Right lung (tissue), 2 donors: ENCODE measurements at regions not wholly inside any gene's neighbourhood (a gene's known extent, or its start where the extent isn't known, plus 50 kb on each side); places are given as distances from the start of the nearest gene placed in this dataset.

Source experiments
- DNase-seq, 2 donors: peaks; one replicate each; pipeline ENCODE4 v3.0.0-alpha.2; 2013

DNA sequence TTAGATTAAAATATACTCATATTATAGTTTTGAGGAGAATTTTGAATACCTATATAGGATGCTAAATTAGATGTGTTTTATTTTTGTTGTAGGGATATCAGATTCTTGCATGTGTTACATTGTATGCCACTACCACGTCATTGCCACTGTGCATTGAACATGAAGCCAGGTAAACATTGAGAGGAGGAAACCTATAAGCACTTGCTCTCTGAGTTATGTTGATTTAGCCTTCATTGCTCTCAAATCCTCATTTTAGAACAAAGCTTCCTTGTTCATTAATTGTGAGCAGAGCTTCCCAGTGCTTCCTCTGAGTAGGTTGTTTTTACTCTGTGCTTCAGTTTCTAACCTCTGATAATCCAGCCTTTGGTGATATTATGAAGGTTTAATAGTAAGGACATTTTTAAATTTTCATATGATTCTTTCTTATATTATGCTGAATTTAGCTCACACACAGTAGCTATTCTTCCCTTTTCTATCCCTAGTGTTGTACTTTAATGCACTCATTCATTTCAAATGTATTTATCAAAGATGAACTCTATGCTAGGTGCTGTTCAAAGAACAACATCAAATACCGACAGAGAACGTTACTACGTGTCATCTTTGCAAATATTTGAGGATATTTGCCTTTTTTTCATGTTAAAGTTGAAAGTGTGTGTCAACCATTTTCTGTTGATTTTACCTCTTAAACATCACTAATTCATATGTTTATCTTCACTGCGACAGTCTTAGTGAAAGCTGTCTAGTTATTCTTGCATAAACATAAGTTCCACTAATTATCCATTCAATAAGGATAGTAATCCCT lies 1448.0 kb upstream of the MIR17HG start:
- DNase-seq = no peak

DNA sequence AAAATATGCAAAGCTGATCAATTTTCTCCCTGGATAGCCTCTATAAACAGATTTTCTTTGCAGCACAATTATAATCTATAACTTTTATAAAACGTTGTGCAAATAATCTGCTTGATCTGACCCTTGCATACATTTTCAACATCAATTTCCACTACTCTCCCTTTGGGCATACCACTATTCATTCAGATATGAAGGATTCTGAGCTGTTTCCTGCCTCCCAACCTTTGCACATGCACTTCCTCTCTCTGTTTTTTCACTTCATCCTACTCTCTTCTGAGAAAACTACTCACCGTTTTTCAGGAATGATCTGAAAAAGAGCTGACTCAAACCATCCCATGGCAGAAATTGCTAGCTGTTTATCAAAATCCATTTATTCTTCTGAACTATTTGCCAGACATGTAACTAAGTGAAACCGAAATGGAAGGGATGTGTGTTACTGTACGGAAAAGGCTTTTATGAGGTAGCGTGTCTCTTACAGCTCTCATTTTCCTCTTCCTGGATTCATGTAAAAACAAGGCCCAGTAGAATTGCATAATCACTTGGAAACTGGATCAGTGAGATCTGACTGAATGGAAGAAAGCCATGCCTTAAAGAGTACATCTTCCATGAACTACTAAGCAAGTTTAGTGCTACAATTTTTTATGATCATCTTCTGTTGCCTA lies 1447.3 kb upstream of the MIR17HG start:
- DNase-seq = no peak

DNA sequence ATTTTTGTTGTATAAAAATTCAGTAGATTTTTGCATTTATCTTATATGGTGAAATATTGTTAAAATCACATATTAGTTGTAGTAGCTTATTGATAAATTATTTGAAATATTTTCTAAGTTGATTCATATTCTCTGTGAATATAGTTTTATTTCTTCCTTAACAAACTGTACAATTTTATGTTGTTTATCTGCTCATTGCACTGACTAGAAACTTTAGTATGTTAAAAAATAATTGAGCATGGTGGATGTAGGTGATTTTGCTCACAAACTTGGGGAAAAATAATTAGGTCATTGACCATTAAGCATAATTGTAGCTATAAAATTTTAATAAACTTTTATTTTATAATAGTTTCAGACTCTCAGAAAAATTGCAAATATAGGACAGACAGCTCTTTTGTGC lies 1445.3 kb upstream of the MIR17HG start:
- DNase-seq = no peak

DNA sequence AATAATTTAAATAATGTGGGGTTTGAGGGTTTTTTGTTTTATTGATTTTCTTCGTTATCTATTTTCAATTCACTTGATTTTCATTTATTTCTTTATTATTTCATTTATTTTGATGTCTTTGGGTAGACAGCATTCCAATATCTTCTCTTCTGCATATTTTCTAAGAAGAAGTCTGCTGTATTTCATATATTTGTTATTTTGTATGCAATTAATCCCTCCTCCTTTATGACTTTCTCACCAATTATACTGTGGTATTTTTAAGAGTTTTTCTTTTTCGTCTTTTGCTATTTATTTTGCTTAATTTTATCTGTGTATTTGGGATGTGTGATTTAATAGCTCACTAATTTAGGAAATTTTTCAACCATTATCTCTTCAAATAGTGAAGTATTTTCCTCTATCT lies 1444.4 kb upstream of the MIR17HG start:
- no peak for DNase-seq

DNA sequence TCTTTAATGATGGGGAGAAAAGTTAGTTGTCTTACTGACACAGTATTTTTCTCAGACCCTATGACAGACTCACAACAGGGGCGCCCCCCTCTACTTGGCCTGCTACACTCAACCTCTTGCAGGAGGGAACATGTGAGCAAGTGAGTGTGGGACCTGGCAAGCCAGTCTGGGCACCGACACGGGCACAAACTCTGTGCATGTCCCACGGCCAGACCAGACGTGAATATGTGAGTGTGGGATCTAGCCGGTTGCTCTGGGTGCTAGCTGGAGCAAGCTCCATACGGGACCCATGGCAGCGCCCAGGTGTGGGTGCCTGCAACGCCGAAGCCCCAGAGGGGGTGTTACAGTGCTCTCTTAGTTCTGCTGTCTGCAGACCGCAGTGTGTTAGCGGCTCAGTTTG lies 1437.3 kb upstream of the MIR17HG start:
- DNase-seq = no peak

DNA sequence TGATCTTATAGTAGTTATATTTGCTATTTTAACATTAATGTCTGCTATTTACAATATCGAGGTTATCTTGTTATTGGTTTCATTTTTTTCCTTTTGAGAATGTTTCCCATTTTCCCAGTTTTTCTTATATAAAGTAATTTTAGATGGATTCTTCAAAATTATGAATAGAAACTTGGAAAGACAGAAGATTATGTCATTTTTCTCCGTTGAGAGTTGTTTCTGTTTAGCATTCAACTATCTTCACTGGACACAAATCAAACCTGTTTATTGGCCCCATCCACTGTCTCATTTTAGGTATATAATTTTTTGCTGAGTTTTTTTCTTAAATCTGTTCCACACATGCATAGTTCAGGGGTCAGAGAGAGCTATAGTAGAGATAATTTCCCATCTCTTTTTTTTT lies 1430.9 kb upstream of the MIR17HG start:
- no peak for DNase-seq

DNA sequence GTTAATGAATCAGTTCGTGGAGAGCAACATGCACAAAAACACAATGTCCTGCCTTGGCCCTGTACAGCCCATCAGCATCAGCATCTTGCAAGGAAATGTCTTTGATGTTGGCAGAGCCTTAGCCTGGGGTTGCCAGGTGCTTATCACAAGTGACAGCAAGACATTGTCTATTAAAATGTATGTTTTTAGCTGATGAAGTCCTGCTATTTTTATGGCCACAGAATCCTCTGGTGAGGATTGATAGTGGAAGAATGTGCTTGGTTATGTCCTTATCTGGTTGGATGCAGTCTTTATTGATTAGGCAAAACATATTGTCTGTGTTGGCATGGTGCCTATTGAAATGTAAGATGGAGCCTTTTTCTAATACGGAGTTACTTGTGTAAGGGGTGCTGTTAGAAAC lies 1427.0 kb upstream of the MIR17HG start:
- DNase-seq = no peak

DNA sequence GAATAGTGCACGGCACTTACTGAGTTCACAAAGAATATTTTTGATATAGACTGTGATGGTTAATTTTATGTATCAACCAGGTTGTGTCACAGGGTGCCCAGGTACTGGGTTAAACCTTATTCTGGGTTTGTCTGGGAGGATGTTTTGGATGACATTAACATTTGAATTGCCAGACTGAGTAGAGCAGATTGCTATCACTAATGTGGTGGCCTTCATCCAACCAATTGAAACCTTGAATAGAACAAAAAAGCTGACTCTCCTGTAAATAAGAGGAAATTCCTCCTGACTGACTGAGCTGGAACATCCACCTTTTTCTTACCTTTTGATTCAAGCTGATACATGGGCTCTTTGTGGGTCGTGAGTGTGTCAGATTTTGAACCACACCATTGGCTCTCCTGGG lies 1424.4 kb upstream of the MIR17HG start:
- DNase-seq = no peak

DNA sequence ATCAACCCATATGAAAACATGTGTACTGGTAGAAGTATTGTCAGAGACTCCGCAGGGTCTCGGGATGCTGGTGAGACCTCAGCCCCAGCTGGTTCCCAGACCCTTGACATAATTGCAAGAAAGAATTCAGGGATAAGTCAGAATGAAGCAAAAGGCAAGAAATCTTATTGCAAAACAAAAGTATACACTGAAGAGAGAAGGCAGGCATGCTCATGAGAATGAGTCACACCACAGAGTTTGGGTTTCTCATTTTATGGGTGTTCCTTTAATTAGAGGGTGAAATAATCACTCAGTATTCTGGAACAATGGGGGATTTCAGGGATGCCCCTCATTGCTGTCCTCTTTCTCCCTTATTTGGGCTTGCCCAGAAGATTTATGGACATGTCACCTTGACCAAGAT lies 1423.8 kb upstream of the MIR17HG start:
- no peak for DNase-seq

DNA sequence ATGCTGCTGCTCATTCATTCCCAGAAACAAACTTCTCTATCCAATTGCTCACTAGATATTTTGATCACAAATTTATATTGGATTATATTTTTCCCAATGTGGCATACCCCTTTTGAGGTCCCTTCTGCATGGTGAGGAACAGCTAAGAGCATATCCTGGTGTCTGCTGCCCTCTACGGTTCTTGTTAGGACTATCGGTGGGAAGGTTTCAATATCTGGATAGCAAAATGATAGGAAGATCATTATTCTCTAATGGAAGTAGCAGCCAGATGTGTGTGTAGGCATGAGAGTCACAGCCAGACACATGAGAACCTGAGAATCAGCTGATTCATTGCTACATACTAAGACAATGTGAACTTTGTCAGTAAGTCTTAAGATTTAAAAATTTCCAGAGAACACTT lies 1422.4 kb upstream of the MIR17HG start:
- DNase-seq = peak; percentile 2 to 7

DNA sequence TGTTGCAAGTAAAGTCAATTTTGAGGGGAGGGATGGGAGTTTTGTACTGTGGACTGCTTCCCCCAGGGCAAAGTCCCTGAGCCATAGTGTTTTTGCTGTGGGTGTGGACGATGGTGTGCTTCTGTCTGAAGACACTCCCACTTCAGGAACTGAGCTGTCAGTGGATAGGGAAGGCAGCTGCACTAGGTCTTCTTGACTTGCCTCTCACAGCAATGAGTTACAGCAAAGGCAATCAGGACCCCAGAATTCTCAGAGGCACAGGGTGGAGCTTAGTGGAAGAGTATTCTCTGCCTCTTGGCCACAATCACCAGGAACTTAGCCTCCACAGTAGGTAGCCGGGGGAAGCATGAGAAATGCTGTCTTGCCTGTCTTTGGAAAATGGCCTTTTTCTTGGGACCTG lies 1416.6 kb upstream of the MIR17HG start:
- no peak for DNase-seq

DNA sequence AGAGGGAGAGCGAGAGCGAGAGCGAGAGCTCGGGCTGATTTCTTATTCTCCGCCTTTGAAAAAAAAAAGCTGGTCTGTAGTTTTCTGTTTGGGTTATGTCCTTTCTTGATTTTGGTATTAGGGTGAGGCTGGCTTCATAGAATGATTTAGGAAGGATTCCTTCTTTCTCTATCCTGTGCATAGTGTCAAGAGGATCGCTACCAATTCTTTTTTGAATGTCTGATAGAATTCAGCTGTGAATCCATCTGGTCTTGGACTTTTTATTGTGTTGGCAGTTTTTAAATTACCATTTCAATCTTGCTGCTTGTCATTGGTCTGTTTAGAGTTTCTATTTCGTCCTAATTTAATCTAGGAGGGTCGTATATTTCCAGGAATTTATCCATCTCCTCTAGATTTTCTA lies 1414.6 kb upstream of the MIR17HG start:
- no peak for DNase-seq

DNA sequence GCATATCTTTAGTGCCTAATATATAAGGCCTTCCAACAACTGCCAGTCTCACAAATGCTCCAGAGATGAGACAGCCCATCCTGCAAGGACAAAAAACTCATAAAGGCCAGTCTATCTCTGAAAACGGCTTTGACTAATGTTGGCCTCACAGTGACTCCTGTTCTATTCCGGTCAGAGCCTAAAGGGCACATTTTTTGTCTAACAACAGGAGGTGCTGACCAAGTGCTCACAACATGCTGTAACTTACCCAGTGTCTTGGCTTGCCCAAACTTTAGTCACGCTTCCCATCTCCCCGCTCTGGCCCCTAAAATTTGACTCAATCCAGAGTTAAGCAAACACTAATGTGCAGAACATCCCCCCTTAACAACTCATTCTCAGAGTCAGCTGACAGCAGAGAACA lies 1411.2 kb upstream of the MIR17HG start:
- DNase-seq = no peak

DNA sequence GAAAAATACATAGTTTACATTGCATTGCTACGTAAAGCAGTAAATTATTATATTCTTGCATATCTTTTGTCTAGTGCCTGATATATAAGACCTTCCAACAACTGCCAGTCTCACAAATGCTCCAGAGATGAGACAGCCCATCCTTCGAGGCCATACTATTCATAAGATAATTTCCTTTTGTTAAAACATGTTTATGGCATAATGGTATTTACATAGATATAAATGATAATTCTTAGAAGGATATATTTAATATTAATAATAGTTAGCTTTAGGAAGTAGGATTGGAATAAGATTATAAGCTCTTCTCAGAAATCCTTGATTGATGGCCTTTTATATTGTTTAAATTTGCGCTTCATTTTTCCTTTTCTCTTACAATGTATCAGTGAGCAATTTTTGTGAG lies 1410.1 kb upstream of the MIR17HG start:
- DNase-seq = no peak

DNA sequence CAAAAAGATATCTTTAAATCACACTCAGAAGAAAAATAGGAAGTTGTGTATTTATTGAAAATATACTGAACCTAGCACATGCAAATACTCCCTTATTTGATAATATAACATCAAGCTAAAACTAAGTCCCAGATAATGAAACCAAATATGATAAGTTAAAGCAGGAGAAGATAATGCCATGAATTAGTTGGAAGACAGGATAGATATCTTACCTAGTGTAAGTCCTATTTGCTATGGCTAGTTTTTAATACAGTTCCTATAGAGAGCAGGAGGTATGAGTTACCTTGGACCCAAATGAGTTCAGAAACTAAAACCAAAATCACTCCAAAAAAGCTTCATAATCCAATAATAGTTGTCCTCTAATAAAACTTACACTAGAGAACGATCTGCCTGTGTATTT lies 1407.1 kb upstream of the MIR17HG start:
- DNase-seq = no peak

DNA sequence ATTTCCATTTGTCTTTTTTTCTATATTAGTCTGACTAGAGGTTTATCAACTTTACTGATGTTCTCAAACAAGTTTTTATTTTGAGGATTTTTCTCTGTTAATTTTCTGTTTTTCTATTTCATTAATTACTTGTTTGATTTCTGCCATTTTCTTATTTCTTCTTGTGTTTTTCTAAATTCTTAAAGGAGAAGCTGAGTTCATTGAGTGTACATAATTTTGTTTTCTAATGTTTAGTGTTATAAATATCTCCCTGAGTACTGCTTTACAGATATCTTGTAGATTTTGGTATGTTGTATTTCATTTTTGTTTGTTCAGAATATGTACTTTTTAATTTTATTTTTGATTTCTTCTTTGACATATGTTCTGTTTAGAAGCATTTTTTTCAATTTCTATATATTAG lies 1404.3 kb upstream of the MIR17HG start:
- DNase-seq = no peak

DNA sequence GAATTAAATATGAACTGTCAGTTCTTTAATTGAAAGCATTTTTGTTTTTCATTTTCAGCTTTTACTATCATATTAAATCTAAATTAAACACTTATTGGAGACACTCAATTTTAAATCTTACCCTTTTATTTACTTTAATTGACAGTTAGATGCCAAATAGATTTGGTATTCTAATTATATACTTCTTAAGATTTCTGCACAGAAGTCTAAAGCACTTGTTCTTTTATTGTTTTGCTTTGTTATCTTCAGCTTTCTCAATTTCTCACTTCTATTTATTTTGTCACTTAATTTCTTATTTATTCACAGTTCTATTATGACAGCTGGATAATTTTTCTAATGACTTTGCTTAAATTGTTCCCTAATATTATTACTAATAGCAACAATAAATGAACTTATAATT lies 1397.3 kb upstream of the MIR17HG start:
- DNase-seq = no peak

DNA sequence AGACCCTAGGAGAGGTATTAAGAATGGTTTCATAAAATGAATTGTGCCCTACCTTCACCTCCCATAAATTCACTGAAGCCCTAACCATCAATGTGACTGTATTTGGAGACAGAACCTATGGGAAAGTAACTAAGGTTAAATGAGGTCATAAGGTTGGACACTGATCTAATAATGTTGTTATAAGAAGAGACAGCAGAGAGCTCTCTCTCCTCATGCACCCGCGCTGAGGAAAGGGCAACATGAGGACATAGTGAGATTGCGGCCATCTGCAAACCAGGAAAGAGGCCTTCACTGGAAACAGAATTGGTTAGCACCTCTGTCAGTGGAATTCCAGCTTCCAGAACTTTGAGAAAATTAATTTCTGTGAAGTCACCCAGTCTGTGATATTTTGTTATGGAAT lies 1396.1 kb upstream of the MIR17HG start:
- no peak for DNase-seq

DNA sequence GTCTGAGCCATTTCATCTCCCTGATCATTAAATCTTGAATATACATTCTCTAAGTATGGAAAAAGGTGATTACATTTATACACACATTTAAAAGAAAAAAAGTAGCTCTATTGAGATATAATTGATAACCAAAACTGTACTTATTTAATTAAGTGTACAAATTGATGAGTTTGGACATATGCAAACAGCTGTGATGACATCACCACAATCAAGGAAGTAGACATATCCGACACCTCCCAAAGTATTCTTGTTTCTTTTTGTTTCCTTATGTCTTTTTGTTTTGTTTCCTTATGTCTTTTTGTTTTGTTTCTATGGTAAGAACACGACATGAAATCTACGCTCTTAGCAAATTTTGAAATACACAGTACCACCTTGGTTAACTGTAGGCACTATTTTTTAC lies 1393.9 kb upstream of the MIR17HG start:
- no peak for DNase-seq

DNA sequence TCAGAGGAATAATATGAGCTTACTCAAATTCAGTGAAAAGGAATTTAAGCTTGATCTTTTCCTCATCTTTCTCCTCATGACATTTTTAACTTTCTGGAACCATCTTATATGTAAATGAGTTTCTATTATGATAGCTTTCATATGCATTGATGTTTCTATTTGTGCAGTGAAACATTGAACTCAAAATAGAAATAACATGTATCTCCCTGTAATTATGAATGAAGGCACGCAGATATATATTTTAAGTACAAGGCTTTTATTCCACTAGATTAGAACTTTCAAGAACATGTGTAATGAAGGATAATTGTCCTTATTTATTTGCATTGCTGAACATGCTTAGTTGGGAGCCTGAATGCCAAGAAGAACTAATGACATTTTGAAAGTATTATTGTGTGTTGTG lies 1391.7 kb upstream of the MIR17HG start:
- no peak for DNase-seq

DNA sequence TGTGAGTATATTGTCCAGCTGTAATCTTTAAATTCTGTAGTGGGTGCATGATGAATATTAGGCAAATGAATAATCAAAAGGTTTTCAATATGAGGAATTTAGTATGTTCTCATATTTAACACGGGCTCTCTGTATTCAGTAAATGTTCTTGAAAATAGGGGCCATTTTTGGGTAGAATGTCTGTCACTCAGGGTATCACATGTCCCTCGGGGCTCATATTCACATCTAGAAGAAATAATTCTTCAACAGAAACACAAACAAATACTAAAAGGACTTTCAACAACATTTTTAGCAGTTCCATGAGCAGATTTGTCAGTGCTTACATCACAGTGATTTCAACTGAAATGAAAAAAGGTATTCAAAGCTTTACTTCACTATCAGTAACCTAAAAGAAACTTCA lies 1388.4 kb upstream of the MIR17HG start:
- no peak for DNase-seq

DNA sequence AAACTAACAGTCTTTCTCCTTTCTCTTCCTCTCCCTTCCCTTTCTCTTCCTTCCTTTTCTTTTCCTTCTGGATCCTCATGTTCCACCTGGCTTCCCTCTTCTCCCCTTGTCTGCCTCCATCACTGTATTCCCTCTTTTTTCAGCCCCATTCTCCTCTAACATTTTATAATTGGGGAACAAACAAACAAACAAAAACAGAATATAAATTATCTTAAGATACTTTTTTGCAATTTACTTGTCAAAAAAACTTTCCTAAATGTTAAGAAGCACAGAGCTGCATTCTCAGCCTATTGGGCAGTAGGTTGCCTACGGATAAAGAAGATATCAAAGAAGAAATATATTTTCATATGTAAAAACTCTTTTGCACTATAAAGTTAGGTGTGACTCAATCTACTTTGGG lies 1382.2 kb upstream of the MIR17HG start:
- no peak for DNase-seq

DNA sequence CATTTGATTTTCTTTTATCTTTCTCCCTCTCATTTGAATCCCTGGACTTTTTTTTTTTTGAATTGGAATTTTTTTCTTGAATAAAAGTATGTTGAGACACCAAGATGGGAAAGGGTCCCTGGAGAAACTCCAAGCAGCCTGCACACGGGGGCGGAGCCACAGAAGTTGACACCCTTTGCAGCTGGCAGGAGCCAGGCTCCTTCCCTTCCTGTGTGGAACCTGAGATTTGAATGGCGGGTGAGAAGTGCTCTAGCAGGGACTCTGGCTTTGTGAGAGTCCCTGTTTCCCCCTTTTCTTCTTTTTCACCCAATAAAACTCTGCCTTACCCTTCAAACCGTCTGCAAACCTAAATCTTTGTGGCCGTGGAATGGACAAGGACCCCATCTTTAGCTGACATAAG lies 1381.0 kb upstream of the MIR17HG start:
- DNase-seq = no peak

DNA sequence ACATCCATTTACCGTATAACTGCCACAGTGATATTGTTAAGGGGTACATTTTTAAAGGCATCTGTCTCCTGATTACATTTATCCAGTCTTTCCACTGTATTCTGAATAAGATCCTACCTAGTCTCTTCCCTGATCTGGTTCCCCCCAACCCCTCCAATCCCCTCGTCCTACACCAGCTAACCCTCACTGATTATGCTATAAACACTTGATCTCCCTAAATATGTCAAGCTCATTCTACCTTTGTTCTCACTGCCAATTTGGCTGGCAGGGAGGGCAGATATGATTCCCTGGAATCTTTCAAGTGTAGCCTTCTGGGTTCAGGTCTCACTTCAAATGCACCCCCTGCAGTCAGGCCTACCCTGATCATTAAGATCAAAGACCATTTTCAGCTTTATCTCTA lies 1379.8 kb upstream of the MIR17HG start:
- DNase-seq = no peak
